ENCODE measurements at regions not wholly inside any gene's neighbourhood (a gene's known extent, or its start where the extent isn't known, plus 50 kb on each side); places are given as distances from the start of the nearest gene placed in this dataset.

DNA sequence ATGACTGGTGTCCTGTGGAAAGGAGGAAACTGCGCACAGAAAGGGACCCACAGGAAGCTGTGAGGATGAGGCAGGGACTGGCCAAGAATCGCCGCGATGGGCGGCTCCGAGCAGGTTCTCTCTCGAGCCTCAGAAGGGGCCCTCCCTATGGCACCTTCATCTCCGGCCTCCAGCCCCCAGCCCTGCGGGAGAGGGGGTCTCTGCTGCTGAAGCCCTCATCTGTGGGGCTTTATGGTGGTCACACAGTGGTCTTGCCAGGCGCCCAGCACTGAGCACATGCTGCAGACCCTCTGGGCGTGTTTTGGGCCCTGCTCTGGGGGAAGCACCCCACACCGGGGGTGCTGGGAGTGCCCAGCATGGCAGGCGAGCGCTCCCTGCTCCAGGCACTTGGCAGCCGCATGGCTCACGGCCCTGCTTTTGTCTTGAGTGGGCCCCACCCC is 86.6 kb upstream of the ACTRT2 start:
- Histone ChIP-seq H4K5ac (ENCODE audit: insufficient read length, low read depth, low read length) (no peak overlapping the region), H3K79me1 (ENCODE audit: low read depth, low read length) (no peaks in the 10 kb centered on the region), H3K36me3 (ENCODE audit: control insufficient read depth in 2 of 4, insufficient read depth in 4 of 4, low read length in 3 of 4) (no peaks in the 10 kb centered on the region), H4K8ac (ENCODE audit: extremely low read depth, insufficient read depth, low read length) (no peak overlapping the region), H3K27ac (ENCODE audit: low read depth, low read length) (no peak overlapping the region), H3K79me2 (ENCODE audit: control insufficient read depth in 1 of 2, insufficient read depth in 2 of 2, low read length in 2 of 2) (no peaks in the 10 kb centered on the region), H3K4me1 (replicated peaks in 1 of 4; ENCODE audit: control insufficient read depth in 3 of 4, insufficient read depth in 4 of 4, low read length in 3 of 4) (no peaks in the 10 kb centered on the region), H4K20me1 (replicated peaks in 1 of 2; ENCODE audit: control insufficient read depth in 1 of 2, insufficient read depth in 2 of 2, low read length in 2 of 2) (no peaks in the 10 kb centered on the region), H3K23me2 (ENCODE audit: low read depth, low read length) (no peaks in the 10 kb centered on the region), H2BK5ac (ENCODE audit: low read depth, low read length) (no peak overlapping the region), H3K4me2 (ENCODE audit: insufficient read depth in 1 of 2, low read depth in 2 of 2, low read length in 2 of 2) (no peak overlapping the region), H2BK20ac (ENCODE audit: low read length) (no peak overlapping the region), H3K4ac (replicated peaks; ENCODE audit: insufficient read length, low read depth, low read length) (no peak overlapping the region), H3K23ac (ENCODE audit: insufficient read length) (no peak overlapping the region), H2BK12ac (ENCODE audit: low read depth, low read length) (no peak overlapping the region), H3K56ac (replicated peaks; ENCODE audit: insufficient read length, low read depth, low read length) (no peak overlapping the region), H3K9ac (replicated peaks in 1 of 4; ENCODE audit: extremely low read depth in 1 of 4, low read depth in 3 of 4, low read length in 3 of 4) (no peak overlapping the region), H2AK5ac (ENCODE audit: low read depth, low read length) (no peak overlapping the region), H2BK15ac (ENCODE audit: low read length) (no peak overlapping the region), H2BK120ac (replicated peaks; ENCODE audit: low read depth, low read length) (no peak overlapping the region), H3K27me3 (replicated peaks in 1 of 4; ENCODE audit: control insufficient read depth in 3 of 4, extremely low read depth in 1 of 4, insufficient read depth in 3 of 4, low read length in 3 of 4) (no peaks in the 10 kb centered on the region), H4K91ac (replicated peaks; ENCODE audit: insufficient read length, low read length) (no peak overlapping the region), H3K18ac (ENCODE audit: extremely low read depth, low read length) (no peak overlapping the region), H3K4me3 (ENCODE audit: extremely low read depth in 1 of 4, insufficient read depth in 2 of 4, low read depth in 3 of 4, low read length in 4 of 4) (no peak overlapping the region), H2AFZ (ENCODE audit: low read length) (no peak overlapping the region), H3K9me3 (ENCODE audit: insufficient read depth in 2 of 2, low read depth in 1 of 2, low read length in 1 of 2) (peaks cover 87 to 100% of the 10 kb centered on the region in 2 experiments), H3K14ac (ENCODE audit: insufficient read length) (no peak overlapping the region)
- 92% methylated on average over 14 of the region's 16 CpGs; no CpG with 5 or more reads in 1 of the 2 experiments for WGBS, 2 experiments (ENCODE audit: extremely low coverage in 1 of 2, insufficient coverage in 1 of 2, insufficient read length in 1 of 2, insufficient replicate concordance in 2 of 2, low coverage in 1 of 2, low lambda C conversion rate in 2 of 2, missing lambda C conversion rate in 1 of 2)
- DNase-seq (ENCODE audit: low read depth in 1 of 2, low spot score in 2 of 2) (no peak), FAIRE-seq (no peak)
- POLR2A ChIA-PET (ENCODE audit: partially characterized antibody) = no interaction called here
- CTCF ChIA-PET (ENCODE audit: partially characterized antibody) = no interaction called here
- no peak for TF ChIP-seq SP4 (IDR thresholded peaks at IDR 0.05; ENCODE audit: low read length)
